GM18519 (cell line): ENCODE measurements at regions not wholly inside any gene's neighbourhood (a gene's known extent, or its start where the extent isn't known, plus 50 kb on each side); places are given as distances from the start of the nearest gene placed in this dataset.

ENCODE experiments used
- ATAC-seq: cut with Tn5 transposase; IDR thresholded peaks from one replicate; pipeline ENCODE4 v1.9.1; 2021; ENCODE audit warnings: mild to moderate bottlenecking, moderate library complexity; ENCODE audit not compliant: unreplicated experiment, low FRiP score

DNA sequence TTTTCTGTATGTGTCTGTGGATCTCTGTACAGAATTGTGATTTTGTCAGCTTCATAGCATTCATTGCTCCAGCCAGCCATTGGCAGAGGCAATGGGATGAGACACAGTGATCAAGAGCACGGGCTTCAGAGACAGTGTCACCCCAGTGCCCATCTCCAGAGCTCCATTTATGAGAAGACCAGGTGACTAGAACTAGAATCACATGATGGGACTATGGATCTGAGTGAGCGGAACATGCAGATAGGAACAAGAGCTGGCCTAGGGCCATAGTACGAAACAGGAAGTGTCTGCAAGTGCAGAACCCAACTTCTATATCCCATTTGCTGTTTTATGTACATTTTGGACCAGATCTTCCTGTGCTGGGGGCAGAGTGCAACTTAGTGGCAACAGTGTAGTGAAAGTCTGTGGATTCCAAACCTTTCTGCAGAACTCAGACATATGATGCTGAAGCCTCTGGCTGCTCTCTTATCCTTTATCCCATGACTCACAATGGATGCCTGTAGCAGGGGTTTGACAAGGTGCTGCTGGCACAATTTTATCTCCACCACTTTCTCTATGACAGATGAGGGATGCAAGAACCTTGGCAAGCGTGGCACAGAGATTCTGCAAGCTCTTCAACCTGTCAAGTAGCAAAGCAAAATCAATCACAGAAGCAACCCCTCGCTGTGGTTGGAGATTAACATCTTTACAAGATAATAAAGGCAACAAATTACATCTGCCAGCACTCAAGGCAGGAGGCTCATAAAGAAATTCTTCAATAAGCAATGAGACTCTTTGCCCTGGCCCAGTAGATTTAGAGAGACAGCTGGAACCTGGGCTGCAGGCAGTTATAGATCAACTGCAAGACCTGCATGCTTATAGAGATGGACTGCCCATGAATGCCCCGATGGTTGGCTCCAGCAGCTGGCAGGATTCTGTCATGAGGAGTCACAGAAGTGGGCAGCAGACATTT, 681.3 kb downstream of the TNS3 start:
- ATAC-seq: no peak

DNA sequence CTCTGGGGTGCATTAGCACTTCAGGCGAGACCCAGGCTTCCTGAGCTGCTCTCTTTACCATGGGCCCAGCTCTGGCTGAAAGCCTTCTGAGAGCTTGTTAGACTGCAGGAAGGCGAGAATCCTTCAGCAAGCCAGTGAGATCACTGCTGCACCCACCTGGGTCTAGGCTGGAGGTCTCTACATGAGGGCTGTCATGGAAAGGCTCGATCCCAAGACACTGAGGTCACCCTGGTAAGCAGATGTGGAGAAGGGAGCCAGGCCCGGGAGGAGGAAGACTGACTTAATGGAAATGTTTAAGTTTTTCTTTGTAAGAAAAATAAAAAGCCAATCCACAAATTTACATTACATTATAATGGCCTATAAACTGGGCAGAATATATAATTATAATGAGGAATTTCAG, 684.5 kb downstream of the TNS3 start:
- no peak for ATAC-seq

DNA sequence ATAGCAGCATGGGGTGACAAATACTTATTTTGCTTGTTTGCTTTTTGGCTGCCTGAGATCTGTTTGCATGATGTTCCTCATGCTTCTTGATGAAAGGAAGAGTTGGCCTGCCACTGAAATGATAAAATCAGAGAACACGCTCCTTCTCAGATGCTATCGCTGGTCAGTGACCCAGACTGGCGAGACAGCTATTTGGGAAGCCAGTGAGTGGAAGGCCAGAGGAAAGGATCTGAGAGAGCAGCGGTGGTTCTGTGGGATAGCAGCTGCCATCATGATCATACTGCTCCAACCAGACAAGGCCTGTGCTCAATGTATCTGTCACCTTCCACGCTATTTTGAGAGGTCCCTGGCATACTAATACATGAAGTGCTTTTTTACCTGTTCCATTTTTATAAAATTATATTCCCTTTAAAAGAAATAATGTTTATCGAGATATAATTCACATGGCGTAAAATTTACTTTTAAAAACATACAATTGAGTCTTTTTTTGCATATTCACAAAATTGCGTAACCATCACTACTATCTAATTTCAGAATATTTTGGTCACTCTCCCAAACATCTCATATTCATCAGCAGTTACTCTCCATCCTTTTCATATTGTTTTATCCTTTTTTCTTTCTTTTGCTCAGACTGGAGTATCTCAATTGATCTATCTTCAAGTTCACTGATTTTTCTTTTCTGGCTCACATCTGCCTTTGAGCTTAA, 695.1 kb downstream of the TNS3 start:
- ATAC-seq: no peak

DNA sequence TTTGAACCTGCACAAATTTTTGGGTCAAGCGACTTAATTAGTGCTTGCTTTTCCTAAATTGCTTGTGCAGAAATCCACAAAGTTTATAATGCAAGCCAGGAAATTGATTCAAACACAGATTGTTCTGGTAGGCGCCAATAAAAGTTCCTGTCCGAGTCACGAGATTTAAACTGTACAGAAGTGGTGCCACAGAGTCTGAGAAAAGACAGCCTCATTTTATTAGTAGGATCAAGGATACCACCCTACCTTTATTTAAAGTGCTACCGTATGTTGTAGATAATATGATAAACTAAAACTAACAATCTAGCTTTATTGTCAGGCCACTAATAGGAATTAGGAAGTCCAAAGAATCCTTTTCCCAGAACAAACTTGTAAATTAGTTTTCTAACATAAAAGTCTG, 696.7 kb downstream of the TNS3 start:
- no peak for ATAC-seq

DNA sequence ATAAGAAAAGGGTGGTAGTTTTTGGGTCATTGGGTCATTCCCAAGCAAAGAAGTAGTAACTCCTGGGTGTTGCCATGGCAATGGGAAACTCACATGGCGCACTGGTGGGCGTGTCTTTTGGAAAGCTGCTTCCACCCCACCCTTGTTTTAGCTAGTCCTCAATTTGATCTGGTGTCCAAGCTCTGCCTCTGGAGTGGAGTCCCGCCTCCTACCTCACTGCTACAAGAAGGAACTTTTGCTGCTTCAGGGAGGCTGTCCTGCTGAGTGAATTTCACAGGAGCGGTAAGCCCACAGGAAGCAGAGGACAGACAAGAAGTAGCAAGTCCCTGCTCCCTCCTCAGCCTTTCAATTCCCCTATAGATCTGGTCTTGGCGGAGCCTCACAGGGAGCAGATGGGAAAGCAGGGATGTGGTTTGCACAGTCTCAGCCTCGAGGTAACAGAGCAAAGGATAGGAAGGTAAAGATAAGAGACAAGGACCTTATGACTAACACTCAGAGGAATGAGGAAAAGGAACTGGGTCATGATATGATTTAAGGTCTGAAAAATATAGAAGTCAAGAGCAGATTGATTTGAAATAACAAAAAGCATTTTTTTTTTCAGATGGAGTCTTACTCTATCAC, 700.3 kb downstream of the TNS3 start:
- ATAC-seq: no peak

DNA sequence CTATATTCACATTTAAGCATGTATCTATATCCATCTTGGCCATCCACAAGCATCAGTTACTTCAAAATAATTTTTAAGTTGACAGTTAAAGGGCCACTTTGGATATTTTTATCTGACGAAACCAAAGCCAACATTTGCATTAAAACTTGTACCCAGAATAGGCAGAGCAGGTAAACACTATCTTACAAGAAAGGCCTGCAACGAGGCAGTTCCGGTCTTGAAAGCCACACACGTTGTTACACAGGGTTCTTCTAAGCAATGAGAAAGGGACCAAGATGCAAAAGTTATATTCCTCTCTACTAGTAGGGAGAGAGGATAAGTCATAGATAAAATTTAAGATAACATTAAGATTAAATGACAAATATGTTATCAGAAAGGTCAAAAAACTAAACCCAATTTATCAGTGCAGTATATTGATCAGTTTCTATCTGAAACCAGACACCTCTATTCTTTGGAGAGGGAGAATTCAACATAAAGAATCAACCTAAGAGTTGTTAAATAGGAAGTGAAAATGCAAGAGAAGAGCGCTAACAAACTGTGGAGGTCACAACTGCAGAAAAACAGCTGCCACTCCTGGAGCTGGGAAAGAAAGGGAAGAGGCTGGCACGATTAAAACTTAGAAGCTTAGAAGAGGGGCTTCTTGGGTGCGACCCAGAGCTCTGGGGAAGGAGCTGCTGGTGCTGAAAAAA, 701.3 kb downstream of the TNS3 start:
- ATAC-seq: no peak

DNA sequence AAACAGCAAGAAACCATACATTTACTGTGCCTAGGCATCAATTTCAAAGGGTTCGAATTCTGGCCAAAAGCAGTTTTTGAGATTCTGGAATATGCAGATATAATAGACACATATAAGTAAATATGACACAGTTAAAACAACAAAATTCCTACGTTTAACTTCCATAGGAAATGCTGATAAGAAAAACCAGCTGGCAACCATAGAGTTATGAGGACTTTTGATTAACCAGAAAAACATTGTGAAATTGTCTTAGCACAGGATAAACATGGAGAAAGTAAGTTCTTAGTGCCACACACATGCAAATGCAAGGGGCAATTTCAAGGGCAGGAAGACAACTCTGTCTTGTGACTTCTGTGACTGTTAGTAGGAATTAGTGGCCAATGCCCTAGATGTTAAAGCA, 702.1 kb downstream of the TNS3 start:
- no peak for ATAC-seq

DNA sequence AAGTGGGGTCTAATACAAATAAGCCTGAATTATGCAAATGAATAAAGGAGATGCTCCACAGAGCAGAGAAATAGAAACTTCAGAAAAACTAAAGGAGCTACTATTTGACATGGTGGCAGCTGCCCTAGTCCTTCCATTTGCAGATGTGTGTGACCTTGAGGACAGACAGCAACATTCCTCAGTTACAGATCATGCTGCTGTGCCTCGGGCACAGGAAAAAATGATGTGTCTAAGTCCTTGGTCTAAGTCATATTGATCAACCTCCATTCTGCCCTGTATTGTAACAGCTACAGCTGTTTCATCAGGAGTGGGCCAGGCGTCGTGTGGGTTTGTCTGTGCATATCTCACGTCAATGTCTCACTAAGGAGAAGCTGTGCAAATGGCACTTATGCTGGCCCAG, 710.4 kb downstream of the TNS3 start:
- ATAC-seq: no peak

DNA sequence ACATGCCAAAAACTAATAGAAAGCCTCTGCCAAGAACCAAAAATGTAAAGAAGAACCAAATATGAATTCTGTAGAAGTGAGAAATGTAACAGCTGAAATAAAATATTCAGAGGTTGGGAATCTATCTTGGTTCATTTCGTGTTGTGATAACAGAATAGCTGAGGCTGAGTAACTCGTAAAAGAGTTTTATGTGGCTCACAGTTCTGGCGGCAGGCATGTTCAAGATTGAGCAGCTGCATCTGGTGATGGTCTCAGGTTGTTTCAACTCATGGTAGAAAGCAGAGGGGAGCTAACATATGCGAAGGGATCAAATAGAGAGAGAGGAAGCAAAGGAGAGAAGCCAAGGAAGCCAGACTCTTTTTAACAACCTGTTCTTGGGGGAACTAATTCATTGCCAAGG, 717.2 kb downstream of the TNS3 start:
- ATAC-seq: no peak

DNA sequence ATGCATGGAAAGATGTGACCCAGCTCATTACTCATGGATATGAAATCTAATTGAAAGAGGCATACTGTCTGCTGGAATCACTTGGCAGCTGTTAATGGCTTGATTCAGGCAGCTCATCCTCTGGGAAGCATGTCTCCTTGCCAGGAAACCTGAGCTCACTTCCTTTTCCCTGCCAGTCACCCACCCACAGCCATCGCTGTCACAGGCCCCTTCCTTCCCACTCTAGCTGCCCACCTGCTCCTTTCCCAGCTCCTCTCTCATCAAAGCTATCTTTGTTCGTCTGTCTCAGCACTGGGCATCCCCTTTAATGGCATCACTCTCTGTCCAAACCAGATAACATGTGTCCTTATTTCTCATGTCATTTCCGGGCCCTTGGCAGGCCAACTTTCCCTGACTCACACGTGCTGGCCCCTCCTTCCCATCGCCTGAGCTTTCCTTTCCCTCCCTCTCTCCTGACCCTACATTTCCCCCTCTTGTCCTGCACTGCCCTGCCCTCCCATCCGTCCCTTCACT, 721.9 kb downstream of the TNS3 start:
- ATAC-seq: no peak

DNA sequence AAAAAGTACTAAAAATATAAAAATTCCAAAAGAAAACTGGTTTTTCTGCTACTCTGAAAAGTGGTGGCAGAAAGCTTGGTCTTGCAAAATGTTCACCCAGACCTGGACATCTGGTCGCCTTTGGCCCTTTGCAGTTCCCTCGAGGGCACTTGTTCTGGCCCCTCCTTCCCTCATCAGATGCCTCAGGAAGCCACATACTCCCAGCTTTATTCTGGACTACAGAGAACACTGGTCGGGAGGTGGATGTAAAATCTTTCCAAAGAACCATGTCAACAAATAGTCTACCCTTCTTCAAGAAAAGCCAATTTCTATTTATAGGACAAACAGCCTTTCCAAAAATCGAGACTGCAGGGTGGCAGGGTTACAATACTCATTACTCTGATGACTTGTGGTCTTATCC, 726.1 kb downstream of the TNS3 start:
- ATAC-seq: no peak

DNA sequence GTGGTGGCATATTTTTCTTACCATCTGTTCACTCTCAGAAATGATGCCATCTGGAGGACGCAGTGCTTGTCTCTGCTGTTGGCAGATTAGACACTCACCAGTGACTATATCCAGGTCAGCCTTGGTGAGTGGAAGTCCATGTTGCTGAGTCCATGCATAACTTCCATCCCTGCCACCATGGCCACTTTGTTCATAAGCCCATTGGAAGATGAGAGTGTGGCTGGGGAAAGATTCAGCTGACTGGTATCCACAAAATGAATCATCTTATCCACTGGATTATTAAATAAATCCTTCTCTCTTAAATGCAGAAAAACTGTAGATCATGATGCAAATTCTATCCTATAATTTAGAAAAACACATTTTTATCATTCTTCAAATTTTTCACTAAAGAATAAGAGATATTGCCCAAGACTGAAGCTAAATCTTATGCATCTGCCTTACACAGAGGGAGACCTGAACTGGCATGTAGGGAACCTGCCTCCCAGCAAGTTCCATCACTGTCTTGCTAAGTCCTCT, 726.9 kb downstream of the TNS3 start:
- no peak for ATAC-seq

DNA sequence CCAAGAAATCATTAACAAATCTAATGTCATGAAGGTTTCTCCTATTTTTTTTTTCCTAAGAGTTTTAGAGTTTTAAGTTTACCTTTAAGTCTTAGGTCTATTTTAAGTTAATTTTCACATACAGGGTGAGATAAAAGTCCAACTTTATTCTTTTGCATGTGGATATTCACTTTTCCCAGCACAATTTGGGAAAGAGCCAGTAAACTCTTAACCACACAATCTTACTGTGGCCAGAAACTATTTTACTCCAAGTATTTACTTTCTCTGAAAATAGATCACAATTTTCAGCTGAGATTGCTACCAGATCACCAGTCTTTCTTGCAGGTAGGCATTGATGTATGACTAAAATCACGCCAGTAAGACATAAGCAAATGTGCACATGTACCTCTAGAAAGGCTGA, 728.5 kb downstream of the TNS3 start:
- ATAC-seq: no peak

DNA sequence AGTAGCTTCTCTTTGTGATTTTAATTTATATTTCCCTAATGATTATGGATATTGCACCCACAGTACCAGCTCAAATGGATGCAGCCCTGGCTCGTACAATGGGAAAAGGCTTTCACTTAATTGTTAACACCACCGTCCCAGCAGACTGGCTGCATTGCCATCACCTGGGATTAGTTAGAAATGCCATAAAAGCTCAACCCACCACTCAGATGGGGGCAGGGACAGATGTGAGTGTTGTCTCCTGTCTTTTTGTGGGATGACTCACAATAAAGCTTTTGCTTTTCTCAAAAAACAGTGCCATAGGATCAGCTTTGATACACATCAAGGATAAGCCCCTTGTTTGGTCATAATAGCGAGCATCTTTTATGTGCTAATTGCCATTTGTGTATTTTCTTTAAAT, 729.1 kb downstream of the TNS3 start:
- no peak for ATAC-seq

DNA sequence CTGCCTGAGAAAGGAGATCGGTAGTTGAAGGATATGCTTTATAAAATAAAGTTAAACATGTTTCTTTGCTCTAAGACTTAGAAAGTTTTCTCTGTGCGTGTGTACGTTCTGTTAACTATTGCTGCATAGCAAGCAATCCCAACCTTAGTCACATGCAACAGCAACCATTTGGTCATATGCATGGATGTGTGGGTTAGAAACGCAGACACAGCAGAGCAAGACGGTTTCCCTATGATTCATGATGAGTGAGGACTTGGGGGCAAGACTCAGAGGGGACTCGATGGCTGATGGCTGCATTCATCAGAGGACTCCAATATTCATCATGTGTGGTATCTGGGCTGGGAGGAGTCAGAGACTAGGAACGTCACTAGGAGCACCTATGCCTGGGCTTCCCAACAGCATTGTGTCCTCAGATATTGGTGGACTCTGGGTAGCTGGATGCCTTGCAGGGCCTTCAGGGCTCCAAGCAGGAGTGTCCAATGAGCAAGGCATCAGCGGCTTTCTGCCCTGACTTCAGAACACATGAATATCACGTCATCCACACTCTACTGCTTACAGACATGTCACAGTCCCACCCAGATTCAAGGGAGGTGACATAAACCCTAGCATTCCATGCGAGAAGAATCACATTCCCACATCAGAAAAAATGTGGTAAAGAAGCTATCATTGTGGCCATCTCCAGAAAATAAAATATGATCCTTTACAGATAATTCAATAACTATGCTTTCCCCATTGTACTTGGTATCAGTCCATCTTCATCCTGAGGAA, 731.2 kb downstream of the TNS3 start:
- no peak for ATAC-seq

DNA sequence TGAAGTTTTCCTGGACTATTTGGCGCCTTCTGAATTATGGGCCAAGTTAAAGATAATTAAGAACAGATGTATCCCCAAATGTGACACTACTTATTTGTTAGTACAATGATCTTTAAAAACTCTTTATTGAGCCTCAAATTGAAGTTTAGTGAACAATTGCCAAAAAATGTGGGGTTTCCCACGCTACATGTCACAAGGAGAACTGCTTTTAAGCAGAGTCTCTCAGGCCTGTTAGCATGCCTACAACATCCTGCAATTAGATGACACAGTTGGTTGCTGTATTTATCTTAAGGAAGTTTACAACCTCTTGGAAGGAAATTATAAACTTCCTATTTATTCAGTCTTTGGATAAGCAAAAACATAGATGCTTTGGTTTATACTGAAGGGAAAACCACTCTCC, 733.0 kb downstream of the TNS3 start:
- no peak for ATAC-seq

DNA sequence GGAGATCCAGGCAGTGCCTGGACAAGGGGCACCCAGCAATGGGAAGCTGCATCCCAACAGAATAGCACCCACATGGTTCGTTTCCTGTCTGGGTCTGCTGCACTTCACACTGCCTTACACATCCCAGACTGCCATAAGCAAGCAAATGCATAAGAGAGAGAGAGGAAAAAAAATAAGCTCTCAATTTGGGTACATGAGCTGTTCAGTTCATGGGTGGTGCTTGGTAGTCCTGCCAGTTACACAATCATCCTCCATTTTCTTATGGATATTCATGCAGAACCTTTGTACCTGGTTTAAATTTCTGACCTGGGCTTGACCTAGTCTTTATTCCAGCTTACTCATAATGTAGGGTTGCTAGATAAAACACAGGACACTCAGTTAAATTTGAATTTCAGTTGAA, 733.6 kb downstream of the TNS3 start:
- no peak for ATAC-seq

DNA sequence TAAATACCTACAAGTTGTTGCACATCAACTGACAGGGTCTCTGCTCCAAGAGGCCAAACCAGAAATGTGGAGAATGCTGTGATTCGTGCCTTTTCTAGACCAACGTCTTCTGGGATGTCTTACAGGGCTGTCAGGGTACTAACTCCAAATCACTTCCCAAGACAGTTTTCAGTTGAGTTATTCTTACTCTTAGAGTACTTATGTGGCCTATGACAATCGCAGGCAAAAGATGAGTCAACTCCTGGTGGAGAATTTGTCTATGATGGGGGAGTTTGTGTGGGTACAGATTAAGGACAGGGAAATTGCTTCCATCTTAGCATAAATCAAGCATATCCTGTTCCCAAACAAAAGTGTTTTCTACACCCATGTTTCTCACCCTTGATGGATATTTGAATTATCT, 734.8 kb downstream of the TNS3 start:
- no peak for ATAC-seq

DNA sequence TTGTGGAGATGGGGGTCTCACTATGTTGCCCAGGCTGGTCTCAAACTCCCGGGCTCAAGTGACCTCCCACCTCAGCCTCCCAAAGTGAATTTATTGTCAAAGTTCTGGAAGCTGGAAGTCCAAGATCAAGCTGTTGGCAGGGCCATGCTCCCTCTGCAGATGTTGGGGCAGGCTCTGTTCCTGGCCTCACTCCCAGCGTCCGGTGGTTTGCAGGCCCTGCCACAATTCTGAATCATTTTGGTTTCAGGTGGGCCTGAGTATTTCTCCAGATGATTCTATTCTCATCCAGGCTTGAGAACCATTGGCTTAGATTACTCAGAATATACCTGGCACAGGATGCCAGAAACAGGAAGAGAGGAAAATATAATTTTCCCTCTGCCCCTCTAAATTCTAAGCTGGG, 737.4 kb downstream of the TNS3 start:
- ATAC-seq: no peak

DNA sequence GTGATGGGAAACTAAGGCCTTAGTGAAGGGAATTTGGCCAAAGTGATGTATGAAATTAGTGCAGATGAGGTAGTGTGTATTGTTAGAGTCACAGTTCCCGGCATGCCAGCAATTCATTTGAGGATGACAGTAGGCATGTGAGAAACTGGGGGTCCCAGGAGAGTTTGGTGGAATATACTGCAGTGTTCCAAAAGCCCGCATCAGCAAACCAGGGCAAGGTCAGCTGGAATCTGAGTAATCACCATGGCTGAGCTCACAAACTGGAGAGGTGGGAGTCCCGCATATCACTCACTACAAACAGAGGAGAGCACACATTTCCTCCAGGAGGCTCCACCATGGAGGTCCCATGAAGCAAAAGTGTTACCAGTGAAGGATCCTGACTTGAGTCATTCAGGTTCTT, 740.7 kb downstream of the TNS3 start:
- no peak for ATAC-seq
